Loucy (cell line): ENCODE measurements at regions not wholly inside any gene's neighbourhood (a gene's known extent, or its start where the extent isn't known, plus 50 kb on each side); places are given as distances from the start of the nearest gene placed in this dataset.

ENCODE experiments used
- H2AFZ ChIP-seq: fragments of 200-600 bp; sonication (generic); 2 replicates; pipeline ENCODE4 v1.6.0; 2016; ENCODE audit warnings: antibody characterized with exemption, mild to moderate bottlenecking, low read length, moderate library complexity
- H3F3A ChIP-seq: fragments of 200-600 bp; 2 replicates; pipeline ENCODE4 v1.6.0; 2016; ENCODE audit warnings: antibody characterized with exemption, low read depth, mild to moderate bottlenecking
- H3K27me3 ChIP-seq: fragments of 200-600 bp; sonication (generic); 2 replicates; pipeline ENCODE4 v1.6.1; 2014; ENCODE audit warnings: low read length, mild to moderate bottlenecking; ENCODE audit not compliant: insufficient read depth, poor library complexity, severe bottlenecking
- H3K36me3 ChIP-seq: fragments of 200-600 bp; sonication (generic); 2 replicates; pipeline ENCODE4 v1.6.1; 2016; ENCODE audit warnings: low read length; ENCODE audit not compliant: insufficient read depth
- H3K4me1 ChIP-seq: fragments of 200-600 bp; sonication (generic); 2 replicates; pipeline ENCODE4 v1.5.1; 2014; ENCODE audit warnings: low read length, mild to moderate bottlenecking; ENCODE audit not compliant: insufficient read depth, poor library complexity, severe bottlenecking
- H3K4me2 ChIP-seq: fragments of 200-600 bp; sonication (generic); 2 replicates; pipeline ENCODE4 v1.6.0; 2014; ENCODE audit warnings: antibody characterized with exemption, low read length, low read depth, mild to moderate bottlenecking; ENCODE audit not compliant: poor library complexity, severe bottlenecking
- H3K4me3 ChIP-seq: fragments of 200-600 bp; sonication (generic); 2 replicates; pipeline ENCODE4 v1.5.1; 2014; ENCODE audit warnings: low read length, mild to moderate bottlenecking, mixed read lengths; ENCODE audit not compliant: poor library complexity, severe bottlenecking
- H3K79me2 ChIP-seq: fragments of 200-600 bp; sonication (generic); 2 replicates; pipeline ENCODE4 v1.6.1; 2014; ENCODE audit warnings: low read length; ENCODE audit not compliant: insufficient read depth
- H3K9ac ChIP-seq: fragments of 200-600 bp; sonication (generic); 2 replicates; pipeline ENCODE4 v1.6.0; 2014; ENCODE audit warnings: mild to moderate bottlenecking, low read depth, low read length, moderate library complexity; ENCODE audit not compliant: poor library complexity, severe bottlenecking
- H3K9me2 ChIP-seq: fragments of 200-600 bp; sonication (generic); replicated peaks from 2 replicates; pipeline ENCODE4 v1.6.1; 2016; ENCODE audit warnings: low read depth, low read length, mixed read lengths
- H3K9me3 ChIP-seq: fragments of 200-600 bp; sonication (generic); 2 replicates; pipeline ENCODE4 v1.6.1; 2014; ENCODE audit warnings: mild to moderate bottlenecking, antibody characterized with exemption, low read length, low read depth; ENCODE audit not compliant: insufficient read depth
- H4K20me1 ChIP-seq: fragments of 200-600 bp; sonication (generic); 2 replicates; pipeline ENCODE4 v1.6.0; 2014; ENCODE audit warnings: antibody characterized with exemption, low read length, mild to moderate bottlenecking; ENCODE audit not compliant: insufficient read depth, poor library complexity, severe bottlenecking
- CTCF ChIP-seq: fragments of 200-600 bp; sonication (generic); conservative IDR thresholded peaks from 2 replicates; pipeline ENCODE4 v1.5.1; 2014; ENCODE audit warnings: mild to moderate bottlenecking, antibody characterized with exemption, low read length
- EZH2phosphoT487 ChIP-seq: fragments of 200-600 bp; IDR thresholded peaks from 2 replicates; pipeline ENCODE4 v1.6.1; 2018; ENCODE audit warnings: antibody characterized with exemption, mild to moderate bottlenecking, moderate library complexity, borderline replicate concordance

- no peaks in the 10 kb centered on the region; the same call in 1 of the 2 replicates for H3F3A ChIP-seq
- no peaks in the 10 kb centered on the region for H3K9me3 ChIP-seq
- H3K9ac ChIP-seq, result no peak overlapping the region
- TF ChIP-seq CTCF (no peak), EZH2phosphoT487 (no peak)
- H3K4me1 ChIP-seq, result no peaks in the 10 kb centered on the region
- H3K79me2 ChIP-seq, result no peaks in the 10 kb centered on the region
- no peak overlapping the region for H3K4me3 ChIP-seq
- no peak overlapping the region for H3K4me2 ChIP-seq
- no peaks in the 10 kb centered on the region for H3K27me3 ChIP-seq
- H4K20me1 ChIP-seq, result no peaks in the 10 kb centered on the region
- H2AFZ ChIP-seq, result no peak overlapping the region
- H3K9me2 ChIP-seq, result no peaks in the 10 kb centered on the region
- peaks cover 72% of the 10 kb centered on the region; the same call in 1 of the 2 replicates for H3K36me3 ChIP-seq
Measured at GRCh38 chr17:77498091-77498741, 357.4 kb downstream of the SEC14L1 start.

GRCh38 chr17:77498791-77499698, 358.3 kb downstream of the SEC14L1 start:
- H3K9ac ChIP-seq, result no peak overlapping the region
- H3K36me3 ChIP-seq, result peaks cover 63% of the 10 kb centered on the region; the same call in 1 of the 2 replicates
- no peak overlapping the region for H3K4me3 ChIP-seq
- no peaks in the 10 kb centered on the region for H3K79me2 ChIP-seq
- no peaks in the 10 kb centered on the region for H3K9me2 ChIP-seq
- H4K20me1 ChIP-seq, result no peaks in the 10 kb centered on the region
- no peaks in the 10 kb centered on the region; the same call in 1 of the 2 replicates for H3F3A ChIP-seq
- no peak for TF ChIP-seq CTCF
- no peak for TF ChIP-seq EZH2phosphoT487
- H3K4me1 ChIP-seq, result no peaks in the 10 kb centered on the region
- H2AFZ ChIP-seq, result no peak overlapping the region
- H3K27me3 ChIP-seq, result no peaks in the 10 kb centered on the region
- H3K9me3 ChIP-seq, result no peaks in the 10 kb centered on the region
- no peak overlapping the region for H3K4me2 ChIP-seq

GRCh38 chr17:77499699-77500435, 359.1 kb downstream of the SEC14L1 start:
- no peaks in the 10 kb centered on the region for H3K79me2 ChIP-seq
- TF ChIP-seq CTCF (no peak), EZH2phosphoT487 (no peak)
- H3K4me2 ChIP-seq, result no peak overlapping the region
- H4K20me1 ChIP-seq, result no peaks in the 10 kb centered on the region
- H3F3A ChIP-seq, result no peaks in the 10 kb centered on the region; the same call in 1 of the 2 replicates
- no peaks in the 10 kb centered on the region for H3K9me3 ChIP-seq
- H3K4me1 ChIP-seq, result no peaks in the 10 kb centered on the region
- no peaks in the 10 kb centered on the region for H3K9me2 ChIP-seq
- H3K4me3 ChIP-seq, result no peak overlapping the region
- no peak overlapping the region for H3K9ac ChIP-seq
- H2AFZ ChIP-seq, result no peak overlapping the region
- H3K36me3 ChIP-seq, result peaks cover 55% of the 10 kb centered on the region; the same call in 1 of the 2 replicates
- no peaks in the 10 kb centered on the region for H3K27me3 ChIP-seq
